Smooth muscle cell (in vitro differentiated cells): ENCODE measurements at regions not wholly inside any gene's neighbourhood (a gene's known extent, or its start where the extent isn't known, plus 50 kb on each side); places are given as distances from the start of the nearest gene placed in this dataset.

Source experiments
- DNase-seq: peaks from one replicate; lab custom pipeline; 2025; ENCODE audit not compliant: unreplicated experiment; lab: John Stamatoyannopoulos, UW
- H2AFZ ChIP-seq: fragments of 200-600 bp; sonication (generic); 2 replicates; pipeline ENCODE4 v1.6.0; 2016; ENCODE audit warnings: antibody characterized with exemption, low read depth, mild to moderate bottlenecking
- H3F3A ChIP-seq: fragments of 200-600 bp; sonication (generic); 2 replicates; pipeline ENCODE4 v1.6.0; 2017; ENCODE audit warnings: antibody characterized with exemption, low read depth
- H3K27ac ChIP-seq: fragments of 200-600 bp; sonication (generic); 2 replicates; pipeline ENCODE4 v1.5.1; 2016; ENCODE audit warnings: low read depth, mild to moderate bottlenecking
- H3K27me3 ChIP-seq: fragments of 200-600 bp; sonication (generic); 2 replicates; pipeline ENCODE4 v1.6.1; 2016; ENCODE audit warnings: low read depth, mild to moderate bottlenecking
- H3K36me3 ChIP-seq: fragments of 200-600 bp; sonication (generic); 2 replicates; pipeline ENCODE4 v1.5.1; 2016; ENCODE audit warnings: low read depth
- H3K4me1 ChIP-seq: fragments of 200-600 bp; sonication (generic); 2 replicates; pipeline ENCODE4 v1.5.1; 2016; ENCODE audit warnings: low read depth
- H3K4me2 ChIP-seq: fragments of 200-600 bp; sonication (generic); 2 replicates; pipeline ENCODE4 v1.6.0; 2016; ENCODE audit warnings: mild to moderate bottlenecking
- H3K4me3 ChIP-seq: fragments of 200-600 bp; sonication (generic); 2 replicates; pipeline ENCODE4 v1.5.1; 2016; ENCODE audit warnings: mild to moderate bottlenecking
- H3K79me2 ChIP-seq: fragments of 200-600 bp; sonication (generic); 2 replicates; pipeline ENCODE4 v1.6.0; 2016; ENCODE audit warnings: low read depth, mild to moderate bottlenecking
- H3K9ac ChIP-seq: fragments of 200-600 bp; sonication (generic); 2 replicates; pipeline ENCODE4 v1.6.0; 2016; ENCODE audit warnings: low read depth
- H3K9me3 ChIP-seq: fragments of 200-600 bp; sonication (generic); replicated peaks from 2 replicates; pipeline ENCODE4 v1.5.1; 2016; ENCODE audit warnings: low read depth
- H4K20me1 ChIP-seq: fragments of 200-600 bp; sonication (generic); 2 replicates; pipeline ENCODE4 v1.6.0; 2016; ENCODE audit warnings: low read depth
- CTCF ChIP-seq: fragments of 200-600 bp; sonication (generic); IDR thresholded peaks from 2 replicates; pipeline ENCODE4 v1.5.1; 2017; ENCODE audit warnings: borderline replicate concordance, mild to moderate bottlenecking, antibody characterized with exemption; ENCODE audit not compliant: insufficient read depth, poor library complexity, severe bottlenecking
- WGBS: methylation state at CpG from one replicate; pipeline ENCODE4 v1.1.7; 2016; ENCODE audit warnings: low lambda C conversion rate; 5-methylcytosine and 5-hydroxymethylcytosine counted together

GRCh38 chr15:25624504-25625177 is 185.8 kb upstream of the UBE3A start:
- Histone ChIP-seq H3F3A (no peaks in the 10 kb centered on the region), H3K79me2 (no peaks in the 10 kb centered on the region), H3K9ac (no peak overlapping the region), H3K9me3 (no peaks in the 10 kb centered on the region), H3K27me3 (no peaks in the 10 kb centered on the region), H3K4me1 (no peaks in the 10 kb centered on the region), H2AFZ (peak overlapping the region; percentile 57), H3K4me3 (no peak overlapping the region), H3K36me3 (no peaks in the 10 kb centered on the region), H3K27ac (no peak overlapping the region), H3K4me2 (no peak overlapping the region), H4K20me1 (no peaks in the 10 kb centered on the region)
- no peak for TF ChIP-seq CTCF
- no peak for DNase-seq
- WGBS: 69% methylated on average over 11 of the region's 11 CpGs

GRCh38 chr15:25623708-25624107 is 184.9 kb upstream of the UBE3A start:
- H3K4me3 ChIP-seq: no peak overlapping the region
- H3F3A ChIP-seq: no peaks in the 10 kb centered on the region
- no peaks in the 10 kb centered on the region for H3K4me1 ChIP-seq
- H3K9me3 ChIP-seq: no peaks in the 10 kb centered on the region
- no peak overlapping the region for H3K9ac ChIP-seq
- TF ChIP-seq CTCF: no peak
- H3K36me3 ChIP-seq: no peaks in the 10 kb centered on the region
- DNase-seq: no peak
- no peak overlapping the region for H2AFZ ChIP-seq
- no peaks in the 10 kb centered on the region for H3K27me3 ChIP-seq
- H3K4me2 ChIP-seq: no peak overlapping the region
- H3K79me2 ChIP-seq: no peaks in the 10 kb centered on the region
- H4K20me1 ChIP-seq: no peaks in the 10 kb centered on the region
- H3K27ac ChIP-seq: no peak overlapping the region
- 82% methylated on average over 5 of the region's 5 CpGs for WGBS

- no peak for TF ChIP-seq CTCF
- H3K79me2 ChIP-seq: no peaks in the 10 kb centered on the region
- H3K4me1 ChIP-seq: no peaks in the 10 kb centered on the region
- H3K9ac ChIP-seq: no peak overlapping the region
- no peaks in the 10 kb centered on the region for H4K20me1 ChIP-seq
- H3K4me2 ChIP-seq: no peak overlapping the region
- DNase-seq: no peak
- H3K27ac ChIP-seq: no peak overlapping the region
- H3K27me3 ChIP-seq: no peaks in the 10 kb centered on the region
- H3K4me3 ChIP-seq: no peak overlapping the region
- no peak overlapping the region for H2AFZ ChIP-seq
- no peaks in the 10 kb centered on the region for H3K9me3 ChIP-seq
- WGBS: 89% methylated on average over 4 of the region's 4 CpGs
- H3K36me3 ChIP-seq: no peaks in the 10 kb centered on the region
- H3F3A ChIP-seq: no peaks in the 10 kb centered on the region
These were observed 181.6 kb upstream of the UBE3A start for GRCh38 chr15:25620466-25620865.

DNA sequence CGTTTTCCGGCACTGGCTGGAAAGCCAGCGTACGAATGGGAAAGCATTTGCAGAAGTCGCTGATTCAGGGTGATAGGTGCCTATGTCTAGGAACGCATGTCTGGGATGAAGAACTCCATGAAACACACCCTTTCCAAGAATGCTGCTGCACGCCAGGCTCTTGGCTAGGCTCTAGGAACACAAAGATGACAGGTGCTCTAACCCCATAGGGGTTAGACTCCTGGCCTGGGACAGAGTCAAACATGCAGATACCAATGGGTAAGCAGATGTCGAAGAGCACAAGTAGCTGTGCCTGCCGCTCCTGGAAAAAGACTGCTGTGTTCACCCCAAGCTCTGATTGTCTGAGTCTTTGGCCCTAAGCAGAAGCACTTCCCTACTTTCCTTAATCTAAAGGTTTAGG is 180.9 kb upstream of the UBE3A start:
- H4K20me1 ChIP-seq: no peaks in the 10 kb centered on the region
- no peak overlapping the region for H2AFZ ChIP-seq
- no peaks in the 10 kb centered on the region for H3K9me3 ChIP-seq
- H3F3A ChIP-seq: no peaks in the 10 kb centered on the region
- H3K4me2 ChIP-seq: no peak overlapping the region
- no peak overlapping the region for H3K27ac ChIP-seq
- H3K9ac ChIP-seq: no peak overlapping the region
- no peak overlapping the region for H3K4me3 ChIP-seq
- H3K27me3 ChIP-seq: no peaks in the 10 kb centered on the region
- H3K79me2 ChIP-seq: no peaks in the 10 kb centered on the region
- TF ChIP-seq CTCF: no peak
- H3K36me3 ChIP-seq: no peaks in the 10 kb centered on the region
- no peak for DNase-seq
- no peaks in the 10 kb centered on the region for H3K4me1 ChIP-seq
- 86% methylated on average over 9 of the region's 9 CpGs for WGBS
